ENCODE measurements at regions not wholly inside any gene's neighbourhood (a gene's known extent, or its start where the extent isn't known, plus 50 kb on each side); places are given as distances from the start of the nearest gene placed in this dataset.
"Not testable (repeated sequence)": the region's sequence is repeated elsewhere in the genome, so short reads cannot be mapped to it uniquely, and the experiment has no call there.

GRCh38 chr10:80751940-80752339 lies 214.2 kb downstream of the SH2D4B start:
- no peak for DNase-seq

GRCh38 chr10:80753612-80754011 lies 215.9 kb downstream of the SH2D4B start:
- no peak for DNase-seq

- DNase-seq = no peak
Observed at GRCh38 chr10:80755893-80756292, 218.2 kb downstream of the SH2D4B start.

GRCh38 chr10:80759693-80760092 lies 222.0 kb downstream of the SH2D4B start:
- no peak for DNase-seq

GRCh38 chr10:80760914-80761371 lies 223.2 kb downstream of the SH2D4B start:
- no peak for DNase-seq

GRCh38 chr10:80767963-80768362 lies 230.3 kb downstream of the SH2D4B start:
- DNase-seq = no peak

GRCh38 chr10:80769700-80770160 lies 232.0 kb downstream of the SH2D4B start:
- DNase-seq = no peak

GRCh38 chr10:80770239-80770638 lies 232.5 kb downstream of the SH2D4B start:
- DNase-seq = no peak

- DNase-seq = no peak
Observed at GRCh38 chr10:80771285-80771684, 233.6 kb downstream of the SH2D4B start.

GRCh38 chr10:80771902-80772555 lies 234.3 kb downstream of the SH2D4B start:
- DNase-seq = no peak

GRCh38 chr10:80772596-80772995 lies 234.9 kb downstream of the SH2D4B start:
- no peak for DNase-seq

- DNase-seq = no peak
Observed at GRCh38 chr10:80784695-80785094, 247.0 kb downstream of the SH2D4B start.

GRCh38 chr10:80786322-80786721 lies 248.6 kb downstream of the SH2D4B start:
- no peak for DNase-seq

GRCh38 chr10:80787952-80788351 lies 250.2 kb downstream of the SH2D4B start:
- DNase-seq = no peak

GRCh38 chr10:80794994-80795393 lies 257.3 kb downstream of the SH2D4B start:
- DNase-seq = no peak

- DNase-seq = no peak
Observed at GRCh38 chr10:80805343-80806020, 267.8 kb downstream of the SH2D4B start.

- DNase-seq = no peak
Observed at GRCh38 chr10:80814147-80814652, 276.5 kb downstream of the SH2D4B start.

GRCh38 chr10:80829151-80829550 lies 291.4 kb downstream of the SH2D4B start:
- no peak for DNase-seq

- DNase-seq = no peak
Observed at GRCh38 chr10:80829562-80829961, 291.9 kb downstream of the SH2D4B start.

GRCh38 chr10:80832693-80833092 lies 295.0 kb downstream of the SH2D4B start:
- DNase-seq = not testable (repeated sequence)

GRCh38 chr10:80855348-80855971 lies 317.8 kb downstream of the SH2D4B start:
- no peak for DNase-seq

- DNase-seq = no peak
Observed at GRCh38 chr10:80856186-80856585, 318.5 kb downstream of the SH2D4B start.

- DNase-seq = not testable (repeated sequence)
Observed at GRCh38 chr10:80859279-80859678, 321.6 kb downstream of the SH2D4B start.

GRCh38 chr10:80860719-80861118 lies 323.0 kb downstream of the SH2D4B start:
- DNase-seq = no peak

Measured in activated CD4-positive, alpha-beta T cell treated with anti-CD3 and anti-CD28 coated beads, Interleukin-2, amount 50 U/mL, for 1 hour (primary cell).